ENCODE measurements at regions not wholly inside any gene's neighbourhood (a gene's known extent, or its start where the extent isn't known, plus 50 kb on each side); places are given as distances from the start of the nearest gene placed in this dataset.

DNA sequence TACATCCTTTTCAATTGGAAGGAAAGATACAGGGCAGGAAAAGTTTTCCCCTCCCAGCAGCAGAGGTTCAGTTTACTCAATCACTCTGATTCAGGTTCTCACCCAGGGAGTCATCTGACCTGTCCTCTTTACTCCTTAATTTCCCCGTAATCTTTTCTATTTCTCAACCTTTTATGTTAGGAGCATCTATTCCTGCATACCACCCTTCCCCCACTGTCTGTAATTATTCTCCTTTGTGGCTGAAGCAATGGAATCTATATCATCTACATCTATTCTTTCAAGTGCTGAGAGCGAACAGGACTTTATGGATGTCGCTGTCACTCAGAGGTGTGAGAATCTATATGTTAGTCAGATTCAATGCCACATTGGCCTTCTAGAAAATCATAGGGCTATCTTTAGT, 175.2 kb downstream of the NOL4 start:
- no peak for TF ChIP-seq MLX (CRISPR knock-in tag; IDR thresholded peaks at IDR 0.05)
- TF ChIP-seq JUN (CRISPR knock-in tag; IDR thresholded peaks at IDR 0.05) = no peak
- TF ChIP-seq CTCF (IDR thresholded peaks at IDR 0.05) = no peak
- TF ChIP-seq SP1 (CRISPR knock-in tag; conservative IDR thresholded peaks at IDR 0.05) = no peak
- TF ChIP-seq, protein P1, sequence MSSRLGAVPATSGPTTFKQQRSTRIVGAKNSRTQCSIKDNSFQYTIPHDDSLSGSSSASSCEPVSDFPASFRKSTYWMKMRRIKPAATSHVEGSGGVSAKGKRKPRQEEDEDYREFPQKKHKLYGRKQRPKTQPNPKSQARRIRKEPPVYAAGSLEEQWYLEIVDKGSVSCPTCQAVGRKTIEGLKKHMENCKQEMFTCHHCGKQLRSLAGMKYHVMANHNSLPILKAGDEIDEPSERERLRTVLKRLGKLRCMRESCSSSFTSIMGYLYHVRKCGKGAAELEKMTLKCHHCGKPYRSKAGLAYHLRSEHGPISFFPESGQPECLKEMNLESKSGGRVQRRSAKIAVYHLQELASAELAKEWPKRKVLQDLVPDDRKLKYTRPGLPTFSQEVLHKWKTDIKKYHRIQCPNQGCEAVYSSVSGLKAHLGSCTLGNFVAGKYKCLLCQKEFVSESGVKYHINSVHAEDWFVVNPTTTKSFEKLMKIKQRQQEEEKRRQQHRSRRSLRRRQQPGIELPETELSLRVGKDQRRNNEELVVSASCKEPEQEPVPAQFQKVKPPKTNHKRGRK (CRISPR knock-in tag; IDR thresholded peaks at IDR 0.05; ENCODE audit: borderline replicate concordance) = no peak
- no peak for TF ChIP-seq NFE2L1 (CRISPR knock-in tag; IDR thresholded peaks at IDR 0.05)

Measured in WTC11 (cell line).